ENCODE measurements at regions not wholly inside any gene's neighbourhood (a gene's known extent, or its start where the extent isn't known, plus 50 kb on each side); places are given as distances from the start of the nearest gene placed in this dataset.

DNA sequence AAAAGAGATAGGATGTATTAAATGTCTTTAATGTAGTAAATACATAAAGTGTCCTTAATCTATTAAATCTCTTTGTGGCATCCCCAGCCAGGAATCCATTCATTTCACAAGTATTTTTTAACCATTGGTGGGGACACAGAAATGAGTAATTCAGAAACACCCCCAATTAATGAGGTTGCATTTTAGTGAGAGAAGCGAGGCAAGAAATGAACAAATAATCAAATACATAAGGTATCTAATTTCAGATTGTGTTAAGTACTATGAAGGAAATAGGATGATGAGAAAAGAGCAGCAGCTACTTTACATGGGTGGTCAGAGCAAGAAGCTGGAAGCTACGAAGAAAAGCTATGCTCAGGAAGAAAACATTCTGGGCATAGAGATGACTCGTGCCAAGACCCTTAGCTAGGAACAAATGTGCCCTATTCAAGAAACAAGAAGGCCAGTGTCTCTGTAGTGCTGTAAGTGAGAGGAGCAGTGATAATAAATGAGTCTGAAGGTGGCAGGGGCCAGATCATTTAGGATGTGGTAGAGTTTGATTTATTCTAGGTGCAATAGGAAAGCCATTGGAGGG, 60.5 kb upstream of the IGF1 start:
- TF ChIP-seq, protein P1, sequence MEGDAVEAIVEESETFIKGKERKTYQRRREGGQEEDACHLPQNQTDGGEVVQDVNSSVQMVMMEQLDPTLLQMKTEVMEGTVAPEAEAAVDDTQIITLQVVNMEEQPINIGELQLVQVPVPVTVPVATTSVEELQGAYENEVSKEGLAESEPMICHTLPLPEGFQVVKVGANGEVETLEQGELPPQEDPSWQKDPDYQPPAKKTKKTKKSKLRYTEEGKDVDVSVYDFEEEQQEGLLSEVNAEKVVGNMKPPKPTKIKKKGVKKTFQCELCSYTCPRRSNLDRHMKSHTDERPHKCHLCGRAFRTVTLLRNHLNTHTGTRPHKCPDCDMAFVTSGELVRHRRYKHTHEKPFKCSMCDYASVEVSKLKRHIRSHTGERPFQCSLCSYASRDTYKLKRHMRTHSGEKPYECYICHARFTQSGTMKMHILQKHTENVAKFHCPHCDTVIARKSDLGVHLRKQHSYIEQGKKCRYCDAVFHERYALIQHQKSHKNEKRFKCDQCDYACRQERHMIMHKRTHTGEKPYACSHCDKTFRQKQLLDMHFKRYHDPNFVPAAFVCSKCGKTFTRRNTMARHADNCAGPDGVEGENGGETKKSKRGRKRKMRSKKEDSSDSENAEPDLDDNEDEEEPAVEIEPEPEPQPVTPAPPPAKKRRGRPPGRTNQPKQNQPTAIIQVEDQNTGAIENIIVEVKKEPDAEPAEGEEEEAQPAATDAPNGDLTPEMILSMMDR (IDR thresholded peaks at IDR 0.05; ENCODE audit: borderline replicate concordance, insufficient read depth, low read depth, low read length) = no peak
- H3K4me3 ChIP-seq (ENCODE audit: low read depth, low read length) = no peak overlapping the region

DNA sequence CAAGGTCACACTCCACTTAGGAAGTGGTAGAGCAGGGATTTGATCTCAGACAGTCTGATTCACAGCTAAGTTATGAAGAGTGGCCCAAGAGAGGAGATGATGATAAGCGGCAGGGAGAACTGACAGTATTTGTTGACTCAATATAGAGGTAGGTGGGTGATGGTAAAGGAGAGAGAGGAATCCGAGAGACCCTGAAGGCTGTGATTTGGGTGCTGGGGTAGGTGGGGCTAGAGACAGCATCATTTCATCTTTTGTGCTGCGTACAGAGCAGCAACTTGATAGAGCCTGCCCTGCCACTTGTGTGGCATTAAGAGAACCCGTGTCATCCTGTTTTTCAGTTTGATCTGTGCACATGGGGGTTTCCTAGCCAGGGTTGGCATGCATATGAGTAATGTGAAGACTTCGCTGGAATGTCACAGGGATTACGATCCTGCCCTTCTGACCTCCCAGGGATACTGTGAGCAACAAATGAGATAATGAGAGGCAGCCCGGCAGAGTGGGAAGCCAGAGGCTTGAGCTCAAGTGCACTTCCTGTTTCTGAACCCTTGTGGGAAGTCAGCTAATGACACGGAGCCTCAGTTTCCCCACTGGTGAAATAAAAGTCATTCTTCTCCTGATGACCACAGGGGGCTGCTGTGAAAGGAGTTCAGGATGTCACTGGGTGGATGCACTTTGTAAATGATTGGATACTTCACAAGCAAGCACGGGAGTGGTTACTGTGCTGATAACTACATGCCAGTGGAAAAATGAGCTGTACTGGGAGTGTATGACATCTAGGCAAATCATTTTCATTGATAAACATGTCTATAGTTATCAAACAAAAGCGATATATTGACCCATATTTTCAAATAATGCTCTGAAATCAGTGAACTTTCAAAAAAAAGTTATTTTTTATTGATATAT, 59.5 kb upstream of the IGF1 start:
- TF ChIP-seq, protein P1 (IDR thresholded peaks at IDR 0.05; ENCODE audit: borderline replicate concordance, insufficient read depth, low read depth, low read length) = no peak
- no peak overlapping the region for H3K4me3 ChIP-seq (ENCODE audit: low read depth, low read length)

- TF ChIP-seq, protein P1 (IDR thresholded peaks at IDR 0.05; ENCODE audit: borderline replicate concordance, insufficient read depth, low read depth, low read length) = no peak
- H3K4me3 ChIP-seq (ENCODE audit: low read depth, low read length) = no peak overlapping the region
Observed at GRCh38 chr12:102535306-102535705, 54.9 kb upstream of the IGF1 start.

GRCh38 chr12:102534899-102535298, 54.5 kb upstream of the IGF1 start:
- no peak overlapping the region for H3K4me3 ChIP-seq (ENCODE audit: low read depth, low read length)
- TF ChIP-seq, protein P1 (IDR thresholded peaks at IDR 0.05; ENCODE audit: borderline replicate concordance, insufficient read depth, low read depth, low read length) = no peak

DNA sequence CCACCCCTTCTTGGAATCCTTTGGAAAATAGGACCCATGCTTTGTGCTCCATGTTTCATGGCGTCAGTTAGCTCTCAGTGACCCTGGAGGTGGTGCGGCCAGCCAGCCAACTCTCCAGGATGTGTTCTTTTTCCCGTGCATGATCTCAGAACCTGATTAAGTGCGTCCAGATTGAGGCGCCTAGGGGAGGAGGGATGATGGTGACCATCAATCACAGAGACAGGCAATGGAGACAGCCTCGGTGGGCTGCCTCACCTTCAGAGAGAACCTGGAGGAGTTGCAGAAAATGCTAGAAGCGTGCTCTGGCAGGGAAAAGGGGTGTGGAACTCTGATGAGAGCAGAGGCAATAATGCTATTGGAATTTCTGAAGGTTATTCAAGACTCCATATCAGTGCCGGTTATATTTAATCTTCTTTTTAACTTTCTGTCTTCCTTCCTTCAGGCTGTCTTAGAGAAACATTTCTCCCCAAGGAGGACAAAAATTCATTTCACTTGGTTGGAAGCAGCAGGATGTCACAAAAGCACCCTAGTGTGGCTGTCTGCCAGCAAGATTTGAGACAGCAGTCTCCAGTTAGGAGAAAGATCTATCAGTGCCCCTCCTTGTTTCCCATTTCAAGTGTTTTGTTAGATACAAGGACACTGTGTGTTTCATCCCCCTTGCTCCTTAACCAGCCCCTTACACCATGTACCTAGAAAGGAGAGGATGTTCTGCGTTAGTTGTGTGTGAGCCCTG, 53.3 kb upstream of the IGF1 start:
- H3K4me3 ChIP-seq (ENCODE audit: low read depth, low read length) = no peak overlapping the region
- TF ChIP-seq, protein P1 (IDR thresholded peaks at IDR 0.05; ENCODE audit: borderline replicate concordance, insufficient read depth, low read depth, low read length) = no peak

All from GM12875 (cell line).